Neural progenitor cell (in vitro differentiated cells): ENCODE measurements at regions not wholly inside any gene's neighbourhood (a gene's known extent, or its start where the extent isn't known, plus 50 kb on each side); places are given as distances from the start of the nearest gene placed in this dataset.
"Not testable (repeated sequence)": the region's sequence is repeated elsewhere in the genome, so short reads cannot be mapped to it uniquely, and the experiment has no call there.

ENCODE experiments used
- DNase-seq: peaks from one replicate; pipeline ENCODE4 v3.0.0-alpha.2; 2016; ENCODE audit warnings: low spot score
- H2AFZ ChIP-seq: fragments of 200-600 bp; sonication (generic); replicated peaks from 2 replicates; pipeline ENCODE4 v1.6.1; 2016; ENCODE audit warnings: antibody characterized with exemption
- H3F3A ChIP-seq: fragments of 200-600 bp; sonication (generic); 2 replicates; pipeline ENCODE4 v1.6.1; 2016; ENCODE audit warnings: antibody characterized with exemption, low read depth
- H3K27ac ChIP-seq: fragments of 200-600 bp; sonication (generic); 2 replicates; pipeline ENCODE4 v1.5.1; 2016; ENCODE audit warnings: mild to moderate bottlenecking
- H3K27me3 ChIP-seq: fragments of 200-600 bp; sonication (generic); 2 replicates; pipeline ENCODE4 v1.6.1; 2016; ENCODE audit warnings: mild to moderate bottlenecking, moderate library complexity
- H3K36me3 ChIP-seq: fragments of 200-600 bp; sonication (generic); 2 replicates; pipeline ENCODE4 v1.5.1; 2016
- H3K4me1 ChIP-seq: fragments of 200-600 bp; sonication (generic); 2 replicates; pipeline ENCODE4 v1.6.1; 2016; ENCODE audit warnings: mixed run types
- H3K4me2 ChIP-seq: fragments of 200-600 bp; sonication (generic); 2 replicates; pipeline ENCODE4 v1.6.1; 2016
- H3K4me3 ChIP-seq: fragments of 200-600 bp; sonication (generic); 2 replicates; pipeline ENCODE4 v1.5.1; 2016
- H3K79me2 ChIP-seq: fragments of 200-600 bp; sonication (generic); 2 replicates; pipeline ENCODE4 v1.6.1; 2016; ENCODE audit warnings: low read depth
- H3K9ac ChIP-seq: fragments of 200-600 bp; sonication (generic); 2 replicates; pipeline ENCODE4 v1.6.1; 2016
- H3K9me3 ChIP-seq: fragments of 200-600 bp; sonication (generic); 2 replicates; pipeline ENCODE4 v1.5.1; 2016; ENCODE audit warnings: low read depth
- H4K20me1 ChIP-seq: fragments of 200-600 bp; sonication (generic); 2 replicates; pipeline ENCODE4 v1.6.1; 2016; ENCODE audit warnings: low read depth
- H3K27ac Mint-ChIP-seq: 3 replicates; pipeline ENCODE4 v1.8.0; 2021; ENCODE audit warnings: mixed read lengths
- H3K27me3 Mint-ChIP-seq: 2 replicates; pipeline ENCODE4 v1.8.0; 2022; ENCODE audit warnings: low read depth, mild to moderate bottlenecking, inconsistent platforms, moderate library complexity, mixed read lengths; ENCODE audit not compliant: insufficient read depth
- H3K36me3 Mint-ChIP-seq: 3 replicates; pipeline ENCODE4 v1.8.0; 2021; ENCODE audit warnings: mixed read lengths
- H3K4me1 Mint-ChIP-seq: 3 replicates; pipeline ENCODE4 v1.8.0; 2021; ENCODE audit warnings: mixed read lengths
- H3K4me3 Mint-ChIP-seq: 3 replicates; pipeline ENCODE4 v1.8.0; 2021; ENCODE audit warnings: mild to moderate bottlenecking, moderate library complexity, mixed read lengths
- H3K9me3 Mint-ChIP-seq: 3 replicates; pipeline ENCODE4 v1.8.0; 2020; ENCODE audit warnings: mixed read lengths
- CTCF ChIP-seq: fragments of 200-600 bp; sonication (generic); IDR thresholded peaks from 2 replicates; pipeline ENCODE4 v1.5.1; 2017; ENCODE audit warnings: antibody characterized with exemption, mild to moderate bottlenecking
- EZH2 ChIP-seq: fragments of 200-600 bp; sonication (generic); IDR thresholded peaks from 2 replicates; pipeline ENCODE4 v1.6.1; 2017; ENCODE audit warnings: antibody characterized with exemption, mild to moderate bottlenecking, moderate library complexity
- EZH2phosphoT487 ChIP-seq: fragments of 200-600 bp; sonication (generic); IDR thresholded peaks from 2 replicates; pipeline ENCODE4 v1.6.1; 2017; ENCODE audit warnings: antibody characterized with exemption

DNA sequence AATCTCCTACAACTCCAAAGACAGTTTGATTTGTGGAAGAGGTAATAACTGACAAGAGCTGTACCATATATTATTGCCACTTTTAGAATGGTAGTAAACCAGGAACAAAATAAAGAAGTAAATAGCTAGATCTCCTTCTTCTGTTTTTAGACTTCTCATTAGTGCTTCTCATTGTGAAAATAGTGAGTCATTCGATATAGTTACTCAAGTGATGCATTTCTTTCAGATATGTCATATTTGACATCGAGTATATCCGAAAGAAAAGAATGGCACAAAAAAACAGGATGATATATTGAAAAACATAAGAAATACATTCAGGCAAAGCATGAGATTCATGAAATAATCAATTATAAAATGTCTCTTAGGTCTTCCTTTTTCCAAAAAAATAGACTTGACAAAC is 1346.1 kb downstream of the BRINP3 start:
- H3K27ac ChIP-seq, result no peak overlapping the region
- TF ChIP-seq CTCF (no peak), EZH2 (no peak), EZH2phosphoT487 (no peak)
- H2AFZ ChIP-seq, result no peak overlapping the region
- no peaks in the 10 kb centered on the region for H3F3A ChIP-seq
- no peak overlapping the region for H3K27ac Mint-ChIP-seq
- H3K36me3 ChIP-seq, result peaks cover 4% of the 10 kb centered on the region
- no peaks in the 10 kb centered on the region for H3K4me1 Mint-ChIP-seq
- H3K9me3 ChIP-seq, result no peaks in the 10 kb centered on the region
- H3K4me3 Mint-ChIP-seq, result no peak overlapping the region
- no peaks in the 10 kb centered on the region for H4K20me1 ChIP-seq
- H3K36me3 Mint-ChIP-seq, result no peaks in the 10 kb centered on the region
- H3K9me3 Mint-ChIP-seq, result no peaks in the 10 kb centered on the region
- no peak for DNase-seq
- no peaks in the 10 kb centered on the region for H3K79me2 ChIP-seq
- no peak overlapping the region for H3K9ac ChIP-seq
- H3K27me3 Mint-ChIP-seq, result peaks cover 2% of the 10 kb centered on the region
- H3K4me1 ChIP-seq, result no peaks in the 10 kb centered on the region
- no peak overlapping the region for H3K4me3 ChIP-seq
- no peak overlapping the region for H3K4me2 ChIP-seq
- H3K27me3 ChIP-seq, result no peaks in the 10 kb centered on the region

GRCh38 chr1:189139748-189140147 is 1337.9 kb downstream of the BRINP3 start:
- H3K9me3 ChIP-seq, H3K4me1 Mint-ChIP-seq, H3F3A ChIP-seq, H4K20me1 ChIP-seq, H3K9me3 Mint-ChIP-seq, H3K9ac ChIP-seq, H3K36me3 Mint-ChIP-seq, H3K79me2 ChIP-seq, H3K4me3 Mint-ChIP-seq, H3K27me3 Mint-ChIP-seq, DNase-seq, H3K4me3 ChIP-seq, H3K36me3 ChIP-seq, H3K27me3 ChIP-seq, H3K27ac Mint-ChIP-seq, H3K27ac ChIP-seq, H3K4me1 ChIP-seq, H3K4me2 ChIP-seq, H2AFZ ChIP-seq: not testable (repeated sequence)

- H3K36me3 ChIP-seq, result no peaks in the 10 kb centered on the region
- DNase-seq, result no peak
- TF ChIP-seq CTCF (no peak), EZH2 (no peak), EZH2phosphoT487 (no peak)
- no peaks in the 10 kb centered on the region for H3F3A ChIP-seq
- H3K27me3 ChIP-seq, result no peaks in the 10 kb centered on the region
- H3K4me3 Mint-ChIP-seq, result no peak overlapping the region
- H3K4me1 Mint-ChIP-seq, result no peaks in the 10 kb centered on the region
- no peak overlapping the region for H2AFZ ChIP-seq
- no peak overlapping the region for H3K9ac ChIP-seq
- H3K79me2 ChIP-seq, result no peaks in the 10 kb centered on the region
- H3K27ac ChIP-seq, result no peak overlapping the region
- H3K36me3 Mint-ChIP-seq, result no peaks in the 10 kb centered on the region
- H3K27me3 Mint-ChIP-seq, result no peaks in the 10 kb centered on the region
- H3K4me1 ChIP-seq, result no peaks in the 10 kb centered on the region
- no peaks in the 10 kb centered on the region for H3K9me3 Mint-ChIP-seq
- no peaks in the 10 kb centered on the region for H4K20me1 ChIP-seq
- no peak overlapping the region for H3K4me2 ChIP-seq
- H3K9me3 ChIP-seq, result no peaks in the 10 kb centered on the region
- H3K4me3 ChIP-seq, result no peak overlapping the region
- H3K27ac Mint-ChIP-seq, result no peak overlapping the region
Observed at GRCh38 chr1:189141056-189141455, 1336.6 kb downstream of the BRINP3 start.

DNA sequence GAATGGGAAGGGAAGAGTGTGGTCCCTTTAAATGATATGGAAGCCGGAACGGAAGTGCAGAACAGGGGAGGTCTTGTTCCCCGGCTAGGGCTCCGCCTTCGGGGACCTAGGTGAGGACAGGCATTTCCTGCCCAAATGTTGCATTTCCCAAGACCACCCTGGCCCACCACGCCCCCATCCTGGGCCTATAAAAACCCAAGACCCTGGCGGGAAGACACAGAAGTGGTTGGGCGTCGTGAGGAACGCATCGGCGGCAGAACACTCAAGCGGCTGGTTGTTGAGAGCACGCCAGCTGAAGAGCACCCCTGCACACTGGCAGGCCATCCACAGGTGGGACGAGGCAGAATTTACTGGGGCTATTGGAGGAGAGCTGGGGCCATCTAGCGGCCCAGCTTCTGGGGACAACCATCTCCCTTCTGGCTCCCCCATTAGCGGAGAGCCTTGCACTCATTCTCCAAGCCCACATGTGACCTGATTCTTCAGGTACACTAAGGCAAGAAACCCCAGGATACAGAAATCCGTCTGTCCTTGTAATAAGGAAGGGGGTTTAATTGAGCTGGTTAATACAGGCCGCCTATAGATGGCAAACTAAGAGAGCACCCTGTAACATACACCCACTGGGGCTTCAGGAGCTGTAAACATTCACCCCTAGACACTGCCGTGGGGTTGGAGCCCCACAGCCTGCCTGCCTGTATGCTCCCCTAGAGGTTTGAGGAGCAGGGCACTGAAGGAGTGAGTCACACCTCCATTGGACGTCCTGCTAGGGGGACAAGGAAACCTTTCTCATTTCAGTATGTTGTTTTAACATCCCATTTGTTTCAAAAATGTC is 1327.9 kb downstream of the BRINP3 start:
- Histone ChIP-seq H3K4me2 (no peak overlapping the region), H3K4me3 (no peak overlapping the region), H3K9me3 (no peaks in the 10 kb centered on the region), H4K20me1 (no peaks in the 10 kb centered on the region), H2AFZ (peak overlapping the region; percentile 63), H3K4me1 (no peaks in the 10 kb centered on the region), H3K79me2 (no peaks in the 10 kb centered on the region), H3K9ac (no peak overlapping the region), H3K27ac (no peak overlapping the region), H3K36me3 (no peaks in the 10 kb centered on the region), H3F3A (no peaks in the 10 kb centered on the region), H3K27me3 (no peaks in the 10 kb centered on the region)
- H3K4me1 Mint-ChIP-seq, result no peaks in the 10 kb centered on the region
- H3K4me3 Mint-ChIP-seq, result no peak overlapping the region
- H3K27me3 Mint-ChIP-seq, result no peaks in the 10 kb centered on the region
- TF ChIP-seq EZH2phosphoT487, result no peak
- TF ChIP-seq CTCF, result peak; percentile 49
- TF ChIP-seq EZH2, result no peak
- DNase-seq, result peak; percentile 53
- no peaks in the 10 kb centered on the region for H3K36me3 Mint-ChIP-seq
- no peaks in the 10 kb centered on the region for H3K9me3 Mint-ChIP-seq
- H3K27ac Mint-ChIP-seq, result no peak overlapping the region
